ENCODE measurements at regions not wholly inside any gene's neighbourhood (a gene's known extent, or its start where the extent isn't known, plus 50 kb on each side); places are given as distances from the start of the nearest gene placed in this dataset.
"Not testable (repeated sequence)": the region's sequence is repeated elsewhere in the genome, so short reads cannot be mapped to it uniquely, and the experiment has no call there.

- DNase-seq, result no peak
Measured at GRCh38 chr4:81314897-81315470, 100.0 kb upstream of the PRKG2 start.

GRCh38 chr4:81314196-81314896 is 99.3 kb upstream of the PRKG2 start:
- DNase-seq, result no peak

DNA sequence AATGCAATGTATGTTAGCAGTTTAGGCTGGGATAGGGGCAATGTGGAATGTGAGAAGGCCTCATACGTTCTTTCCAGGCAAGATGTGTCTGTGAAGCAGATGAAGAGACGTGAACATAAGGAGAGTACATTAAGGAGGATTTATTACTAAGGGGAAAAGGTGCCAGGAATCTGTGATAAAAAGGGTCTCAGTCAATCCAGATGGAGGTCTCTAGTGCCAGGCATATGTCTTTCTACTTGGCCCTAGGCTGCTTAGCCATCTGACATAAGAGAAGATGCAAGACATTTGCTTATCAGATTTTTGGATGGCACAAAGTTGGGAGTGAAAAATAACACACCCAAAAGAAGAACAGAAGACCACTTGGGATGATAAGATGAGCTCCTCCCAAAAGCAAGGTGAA is 93.0 kb upstream of the PRKG2 start:
- no peak for DNase-seq

DNA sequence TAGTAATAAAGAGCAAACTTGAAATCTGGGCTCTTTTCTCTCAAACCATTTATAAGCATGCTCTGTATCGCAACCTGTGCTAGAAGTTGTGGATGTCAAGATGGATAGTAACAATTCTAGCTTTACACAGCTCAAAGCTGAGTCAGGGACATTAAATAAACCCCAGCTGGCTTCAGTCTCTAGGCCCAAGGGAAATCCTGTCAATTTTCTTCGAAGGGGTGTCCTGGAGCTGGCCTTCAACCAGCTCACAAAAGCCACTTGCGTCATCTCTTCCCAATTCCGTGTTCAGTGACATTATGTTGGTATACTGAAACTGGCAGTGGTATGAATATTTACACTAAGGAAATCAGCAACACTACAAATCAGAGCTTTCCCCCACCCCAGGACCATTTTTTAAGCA is 89.8 kb upstream of the PRKG2 start:
- no peak for DNase-seq

DNA sequence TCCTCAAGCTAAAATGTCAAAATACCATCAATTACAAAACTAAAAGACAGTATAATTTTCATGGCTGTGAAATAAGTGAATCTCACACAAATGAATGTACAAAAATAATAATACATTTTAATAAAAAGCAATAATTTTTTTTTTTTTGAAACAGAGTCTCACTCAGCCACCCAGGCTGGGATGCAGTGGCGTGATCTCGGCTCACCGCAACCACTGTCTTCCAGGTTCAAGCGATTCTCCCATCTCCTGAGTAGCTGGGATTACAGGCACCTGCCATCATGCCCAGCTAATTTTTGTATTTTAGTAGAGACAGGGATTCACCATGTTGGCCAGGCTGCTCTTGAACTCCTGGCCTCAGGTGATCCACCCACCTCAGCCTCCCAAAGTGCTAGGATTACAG is 85.3 kb upstream of the PRKG2 start:
- not testable (repeated sequence) for DNase-seq

DNA sequence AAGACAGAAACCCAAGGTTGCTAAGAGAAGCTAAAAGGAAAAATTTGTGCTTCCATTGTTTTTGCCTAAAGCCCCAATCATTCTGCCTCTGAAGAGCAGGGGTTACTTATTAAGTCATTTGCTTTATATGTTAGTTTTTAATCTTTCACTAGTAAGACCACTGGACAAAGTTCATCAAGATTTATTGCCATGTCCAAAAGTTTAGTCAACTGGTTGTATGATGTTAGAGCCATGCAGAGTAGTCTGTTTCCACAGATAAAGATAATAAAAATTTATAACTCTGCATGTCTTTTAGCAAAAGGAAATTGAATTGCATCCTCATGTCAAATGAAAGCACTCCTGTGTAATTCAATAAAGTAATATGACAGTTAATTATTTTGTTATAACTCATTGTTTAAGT is 75.8 kb upstream of the PRKG2 start:
- DNase-seq, result no peak

DNA sequence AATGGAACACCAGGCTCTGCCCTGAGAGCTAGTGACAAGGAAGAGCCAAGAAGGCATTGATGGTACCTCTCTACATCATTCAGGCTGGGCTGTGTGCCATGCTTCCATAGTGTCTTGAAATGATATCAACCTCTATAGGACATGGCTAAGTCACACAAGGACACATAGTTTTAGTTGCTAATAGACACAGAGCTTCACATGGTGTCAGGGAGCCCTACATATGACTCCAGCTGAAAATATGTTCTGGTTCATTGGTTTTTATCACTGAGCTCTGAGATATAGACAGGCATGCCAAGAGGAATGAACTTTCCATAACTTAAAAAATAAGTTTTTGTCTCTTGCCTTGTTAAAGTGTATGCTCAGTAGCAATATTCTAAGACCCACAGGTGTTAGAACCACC is 72.1 kb upstream of the PRKG2 start:
- no peak for DNase-seq

DNA sequence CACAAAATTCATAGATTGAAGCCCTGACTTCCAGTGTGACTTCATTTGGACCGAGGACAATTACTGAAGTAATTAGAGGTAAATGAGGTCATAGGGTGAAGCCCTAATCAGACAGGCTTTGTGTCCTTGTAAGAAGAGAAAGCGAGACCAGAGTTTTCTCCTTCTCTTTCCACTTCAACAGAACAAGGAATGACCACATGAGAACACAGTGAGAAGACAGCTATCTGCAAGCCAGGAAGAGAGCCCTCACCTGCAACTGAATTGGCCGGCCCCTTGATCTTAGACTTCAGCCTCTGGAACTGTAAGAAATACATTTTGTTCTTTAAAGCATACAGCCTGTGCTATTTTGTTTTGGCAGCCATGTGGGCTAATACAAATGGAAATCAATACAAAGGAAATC is 67.1 kb upstream of the PRKG2 start:
- DNase-seq, result no peak

- DNase-seq, result no peak
Measured at GRCh38 chr4:81274460-81274859, 59.4 kb upstream of the PRKG2 start.

DNA sequence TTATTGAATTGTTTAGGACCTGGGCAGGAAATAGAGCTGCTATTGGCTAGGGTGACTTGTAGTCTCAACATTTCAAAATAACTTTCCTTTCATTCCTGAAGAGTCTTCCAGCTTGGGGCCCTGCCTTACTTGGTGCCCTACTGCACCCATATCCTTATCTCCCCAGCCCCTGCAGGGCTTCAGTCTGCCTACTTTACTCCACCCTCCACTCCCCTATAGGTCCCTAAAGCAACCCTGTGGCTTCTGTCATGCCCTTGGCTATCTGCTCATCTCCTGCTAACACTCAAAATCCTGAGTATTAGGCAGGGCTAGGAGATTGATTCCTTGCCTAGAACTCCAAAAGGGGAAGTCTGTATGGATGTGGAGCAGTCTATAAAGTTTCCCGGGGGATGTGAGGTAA is 57.6 kb upstream of the PRKG2 start:
- DNase-seq, result no peak
